ENCODE measurements at regions not wholly inside any gene's neighbourhood (a gene's known extent, or its start where the extent isn't known, plus 50 kb on each side); places are given as distances from the start of the nearest gene placed in this dataset.
"Not testable (repeated sequence)": the region's sequence is repeated elsewhere in the genome, so short reads cannot be mapped to it uniquely, and the experiment has no call there.

DNA sequence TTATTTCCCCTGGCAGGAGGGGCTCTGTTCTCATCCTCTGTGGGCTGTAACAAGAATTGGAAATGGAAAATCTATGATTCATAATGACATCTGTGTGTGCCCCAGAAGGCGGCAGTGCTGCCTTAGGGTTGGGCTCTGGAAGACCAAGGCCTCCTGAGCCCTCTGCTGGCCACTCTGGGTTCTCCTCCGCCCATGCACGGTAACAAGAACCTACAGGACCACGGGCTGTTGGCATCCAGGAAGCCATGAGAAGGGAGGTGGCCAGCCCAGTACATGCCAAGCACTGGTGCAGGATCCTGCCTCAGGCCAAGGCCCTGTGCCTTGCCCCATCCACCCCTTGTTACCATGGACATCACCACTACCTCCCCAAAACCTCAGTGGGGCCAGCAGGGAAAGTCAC, 454.2 kb downstream of the TP53TG3F start:
- H3K27ac Mint-ChIP-seq; H3K36me3 ChIP-seq (ENCODE audit: insufficient read depth, low read length); H3K36me3 Mint-ChIP-seq; H3K27me3 Mint-ChIP-seq; POLR2A ChIA-PET (ENCODE audit: partially characterized antibody); H3K9me3 ChIP-seq (ENCODE audit: control insufficient read depth in 1 of 2, low read length in 2 of 2); CTCF ChIA-PET (ENCODE audit: partially characterized antibody); H3K27ac ChIP-seq (ENCODE audit: low read depth, low read length); H3K4me1 Mint-ChIP-seq; H3K27me3 ChIP-seq (ENCODE audit: insufficient read depth, low read length); DNase-seq; H3K4me1 ChIP-seq (ENCODE audit: insufficient read depth, low read length); H3K9me3 Mint-ChIP-seq; intact Hi-C loops (cut with micrococcal nuclease); H3K4me3 Mint-ChIP-seq; H3K4me3 ChIP-seq (ENCODE audit: low read length in 2 of 2): not testable (repeated sequence)

DNA sequence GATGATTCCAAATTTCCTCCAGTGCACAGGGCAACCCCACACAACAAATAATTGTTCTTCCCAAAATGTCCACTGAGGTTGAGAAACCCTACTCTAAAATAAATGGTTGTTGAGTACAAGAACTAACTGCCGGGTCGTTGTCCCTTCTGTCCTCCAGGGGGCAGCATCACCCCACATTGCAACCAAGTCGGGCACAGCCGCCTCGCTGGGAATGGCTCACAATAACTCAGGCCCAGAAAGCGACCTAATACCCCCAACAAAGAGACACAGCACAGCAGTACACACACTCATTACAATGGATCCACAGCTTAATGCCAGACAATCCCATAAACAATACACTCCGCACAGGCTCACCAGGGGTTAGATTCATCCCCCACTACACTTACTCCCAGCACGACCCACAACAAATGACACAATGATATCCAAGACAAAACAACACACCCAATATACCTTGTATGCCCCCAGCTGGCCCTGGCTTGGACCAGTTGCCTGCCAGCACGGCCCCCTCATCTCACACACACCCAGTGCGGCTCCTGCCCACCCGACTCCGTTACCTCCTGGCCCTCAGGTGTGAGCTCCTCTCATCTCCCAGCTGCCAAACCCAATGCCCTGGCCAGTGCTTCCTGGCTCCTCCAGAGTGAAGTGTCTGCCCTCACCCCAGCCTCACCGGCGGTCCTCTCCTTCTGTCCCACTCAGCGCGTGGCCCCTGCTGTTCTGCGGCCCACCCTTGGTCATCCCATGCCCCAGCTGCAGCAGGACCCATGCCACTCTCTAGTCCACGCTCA, 461.5 kb downstream of the TP53TG3F start:
- H3K36me3 Mint-ChIP-seq; H3K27me3 ChIP-seq (ENCODE audit: insufficient read depth, low read length); H3K9me3 Mint-ChIP-seq; H3K27ac ChIP-seq (ENCODE audit: low read depth, low read length); DNase-seq; H3K4me1 ChIP-seq (ENCODE audit: insufficient read depth, low read length); H3K4me1 Mint-ChIP-seq; intact Hi-C loops (cut with micrococcal nuclease); H3K9me3 ChIP-seq (ENCODE audit: control insufficient read depth in 1 of 2, low read length in 2 of 2); H3K4me3 Mint-ChIP-seq; POLR2A ChIA-PET (ENCODE audit: partially characterized antibody); H3K27me3 Mint-ChIP-seq; H3K27ac Mint-ChIP-seq; H3K36me3 ChIP-seq (ENCODE audit: insufficient read depth, low read length); H3K4me3 ChIP-seq (ENCODE audit: low read length in 2 of 2); CTCF ChIA-PET (ENCODE audit: partially characterized antibody): not testable (repeated sequence)

GRCh38 chr16:33922914-33923313, 463.5 kb downstream of the TP53TG3F start:
- H3K9me3 ChIP-seq (ENCODE audit: control insufficient read depth in 1 of 2, low read length in 2 of 2); H3K4me1 Mint-ChIP-seq; H3K27ac Mint-ChIP-seq; intact Hi-C loops (cut with micrococcal nuclease); CTCF ChIA-PET (ENCODE audit: partially characterized antibody); H3K36me3 Mint-ChIP-seq; H3K9me3 Mint-ChIP-seq; POLR2A ChIA-PET (ENCODE audit: partially characterized antibody); H3K4me1 ChIP-seq (ENCODE audit: insufficient read depth, low read length); H3K27me3 ChIP-seq (ENCODE audit: insufficient read depth, low read length); H3K36me3 ChIP-seq (ENCODE audit: insufficient read depth, low read length); H3K27ac ChIP-seq (ENCODE audit: low read depth, low read length); DNase-seq; H3K4me3 Mint-ChIP-seq; H3K4me3 ChIP-seq (ENCODE audit: low read length in 2 of 2); H3K27me3 Mint-ChIP-seq: not testable (repeated sequence)

- CTCF ChIA-PET (ENCODE audit: partially characterized antibody); intact Hi-C loops (cut with micrococcal nuclease): not testable (repeated sequence)
Measured at GRCh38 chr16:33928026-33928425, 468.6 kb downstream of the TP53TG3F start.

GRCh38 chr16:33932191-33932590, 472.8 kb downstream of the TP53TG3F start:
- H3K27ac Mint-ChIP-seq; H3K4me3 Mint-ChIP-seq; H3K27me3 ChIP-seq (ENCODE audit: insufficient read depth, low read length); POLR2A ChIA-PET (ENCODE audit: partially characterized antibody); H3K4me1 Mint-ChIP-seq; H3K27me3 Mint-ChIP-seq; DNase-seq; CTCF ChIA-PET (ENCODE audit: partially characterized antibody); H3K4me1 ChIP-seq (ENCODE audit: insufficient read depth, low read length); H3K36me3 Mint-ChIP-seq; intact Hi-C loops (cut with micrococcal nuclease); H3K9me3 ChIP-seq (ENCODE audit: control insufficient read depth in 1 of 2, low read length in 2 of 2); H3K27ac ChIP-seq (ENCODE audit: low read depth, low read length); H3K4me3 ChIP-seq (ENCODE audit: low read length in 2 of 2); H3K36me3 ChIP-seq (ENCODE audit: insufficient read depth, low read length); H3K9me3 Mint-ChIP-seq: not testable (repeated sequence)

More at GRCh38 chr16:33928026-33928425, 468.6 kb downstream of the TP53TG3F start:
- H3K4me1 Mint-ChIP-seq; H3K4me1 ChIP-seq (ENCODE audit: insufficient read depth, low read length); H3K27me3 Mint-ChIP-seq; H3K4me3 Mint-ChIP-seq; POLR2A ChIA-PET (ENCODE audit: partially characterized antibody); H3K27ac Mint-ChIP-seq; H3K36me3 Mint-ChIP-seq; H3K27ac ChIP-seq (ENCODE audit: low read depth, low read length); H3K27me3 ChIP-seq (ENCODE audit: insufficient read depth, low read length); H3K9me3 ChIP-seq (ENCODE audit: control insufficient read depth in 1 of 2, low read length in 2 of 2); H3K9me3 Mint-ChIP-seq; DNase-seq; H3K36me3 ChIP-seq (ENCODE audit: insufficient read depth, low read length); H3K4me3 ChIP-seq (ENCODE audit: low read length in 2 of 2): not testable (repeated sequence)

DNA sequence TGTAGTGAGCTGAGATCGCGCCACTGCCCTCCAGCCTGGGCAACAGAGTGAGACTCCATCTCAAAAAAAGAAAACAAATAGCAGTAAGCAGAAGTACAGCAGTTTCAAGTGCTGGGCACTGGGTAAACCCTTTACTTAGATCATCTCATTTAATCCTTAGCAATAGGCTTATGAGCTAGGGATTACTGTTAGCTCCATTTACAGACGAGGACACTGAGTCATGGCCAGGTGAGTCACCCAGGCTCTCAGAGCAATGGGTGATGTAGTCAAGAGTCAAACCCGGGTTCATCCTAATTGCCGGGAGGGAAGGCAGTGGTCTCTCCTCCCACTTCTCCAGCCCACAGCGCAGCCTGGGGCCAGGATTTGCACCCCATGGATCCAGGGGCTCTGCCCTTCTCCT, 473.6 kb downstream of the TP53TG3F start:
- POLR2A ChIA-PET (ENCODE audit: partially characterized antibody); H3K4me3 ChIP-seq (ENCODE audit: low read length in 2 of 2); H3K27me3 ChIP-seq (ENCODE audit: insufficient read depth, low read length); H3K4me3 Mint-ChIP-seq; H3K9me3 Mint-ChIP-seq; CTCF ChIA-PET (ENCODE audit: partially characterized antibody); H3K27ac Mint-ChIP-seq; H3K9me3 ChIP-seq (ENCODE audit: control insufficient read depth in 1 of 2, low read length in 2 of 2); H3K4me1 Mint-ChIP-seq; H3K27me3 Mint-ChIP-seq; DNase-seq; intact Hi-C loops (cut with micrococcal nuclease); H3K36me3 Mint-ChIP-seq; H3K27ac ChIP-seq (ENCODE audit: low read depth, low read length); H3K36me3 ChIP-seq (ENCODE audit: insufficient read depth, low read length); H3K4me1 ChIP-seq (ENCODE audit: insufficient read depth, low read length): not testable (repeated sequence)

- H3K4me1 ChIP-seq (ENCODE audit: insufficient read depth, low read length); H3K27me3 Mint-ChIP-seq; POLR2A ChIA-PET (ENCODE audit: partially characterized antibody); H3K27ac ChIP-seq (ENCODE audit: low read depth, low read length); H3K4me3 Mint-ChIP-seq; H3K36me3 ChIP-seq (ENCODE audit: insufficient read depth, low read length); DNase-seq; H3K9me3 Mint-ChIP-seq; intact Hi-C loops (cut with micrococcal nuclease); H3K4me1 Mint-ChIP-seq; H3K27me3 ChIP-seq (ENCODE audit: insufficient read depth, low read length); H3K4me3 ChIP-seq (ENCODE audit: low read length in 2 of 2); H3K36me3 Mint-ChIP-seq; H3K27ac Mint-ChIP-seq; H3K9me3 ChIP-seq (ENCODE audit: control insufficient read depth in 1 of 2, low read length in 2 of 2); CTCF ChIA-PET (ENCODE audit: partially characterized antibody): not testable (repeated sequence)
Measured at GRCh38 chr16:33935766-33936165, 476.4 kb downstream of the TP53TG3F start.

DNA sequence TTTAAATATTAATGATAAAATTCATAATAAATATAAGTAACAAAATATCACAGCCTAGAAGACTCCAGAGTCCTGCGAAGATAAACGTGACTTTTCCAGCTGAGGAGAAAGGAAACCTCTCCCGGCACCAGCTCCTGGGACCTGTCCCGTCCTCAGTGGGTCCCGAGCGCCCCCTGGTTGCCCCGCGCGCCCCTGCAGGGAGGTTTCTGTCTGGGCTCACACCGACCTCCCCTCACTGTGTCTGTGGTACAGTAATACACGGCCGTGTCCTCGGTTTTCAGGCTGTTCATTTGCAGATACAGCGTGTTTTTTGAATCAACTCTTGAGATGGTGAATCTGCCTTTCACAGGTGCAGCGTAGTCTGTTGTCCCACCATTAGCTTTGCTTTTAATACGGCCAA, 478.7 kb downstream of the TP53TG3F start:
- H3K9me3 Mint-ChIP-seq; H3K4me1 Mint-ChIP-seq; H3K27me3 ChIP-seq (ENCODE audit: insufficient read depth, low read length); DNase-seq; H3K4me3 Mint-ChIP-seq; H3K27ac ChIP-seq (ENCODE audit: low read depth, low read length); H3K36me3 Mint-ChIP-seq; H3K27me3 Mint-ChIP-seq; H3K36me3 ChIP-seq (ENCODE audit: insufficient read depth, low read length); H3K4me3 ChIP-seq (ENCODE audit: low read length in 2 of 2); intact Hi-C loops (cut with micrococcal nuclease); H3K27ac Mint-ChIP-seq; CTCF ChIA-PET (ENCODE audit: partially characterized antibody); H3K9me3 ChIP-seq (ENCODE audit: control insufficient read depth in 1 of 2, low read length in 2 of 2); POLR2A ChIA-PET (ENCODE audit: partially characterized antibody); H3K4me1 ChIP-seq (ENCODE audit: insufficient read depth, low read length): not testable (repeated sequence)
